IMR-90 (cell line): ENCODE measurements at regions not wholly inside any gene's neighbourhood (a gene's known extent, or its start where the extent isn't known, plus 50 kb on each side); places are given as distances from the start of the nearest gene placed in this dataset.

ENCODE experiments used
- CHD1 ChIP-seq: IDR thresholded peaks from 2 replicates; pipeline ENCODE4 v1.6.1; 2012; ENCODE audit warnings: low read depth, low read length, improper control_type of control experiment
- MAFK ChIP-seq: IDR thresholded peaks from 2 replicates; pipeline ENCODE4 v1.6.1; 2012; ENCODE audit warnings: low read depth, low read length, improper control_type of control experiment
- POLR2A ChIP-seq: IDR thresholded peaks from 2 replicates; pipeline ENCODE4 v1.6.1; 2012; ENCODE audit warnings: mild to moderate bottlenecking, low read depth, low read length
- RAD21 ChIP-seq: IDR thresholded peaks from 2 replicates; pipeline ENCODE4 v1.6.1; 2012; ENCODE audit warnings: low read length, improper control_type of control experiment
- RFX5 ChIP-seq: IDR thresholded peaks from 2 replicates; pipeline ENCODE4 v1.8.0; 2012; ENCODE audit warnings: low read depth, mild to moderate bottlenecking, low read length, moderate library complexity
- SMC3 ChIP-seq: fragments of 150-350 bp; IDR thresholded peaks from 2 replicates; pipeline ENCODE4 v1.6.1; 2016; ENCODE audit warnings: low read depth, mild to moderate bottlenecking, antibody characterized with exemption, low read length, moderate library complexity
- TF ChIP-seq, protein P1 (sequence below): conservative IDR thresholded peaks from 2 replicates; pipeline ENCODE4 v1.5.1; 2012; ENCODE audit warnings: mild to moderate bottlenecking, low read depth, low read length, improper control_type of control experiment
- TF ChIP-seq, protein P2 (sequence below): fragments of 150-350 bp; IDR thresholded peaks from 2 replicates; pipeline ENCODE4 v1.6.1; 2017; ENCODE audit warnings: mild to moderate bottlenecking, antibody characterized with exemption, low read length, low read depth

DNA sequence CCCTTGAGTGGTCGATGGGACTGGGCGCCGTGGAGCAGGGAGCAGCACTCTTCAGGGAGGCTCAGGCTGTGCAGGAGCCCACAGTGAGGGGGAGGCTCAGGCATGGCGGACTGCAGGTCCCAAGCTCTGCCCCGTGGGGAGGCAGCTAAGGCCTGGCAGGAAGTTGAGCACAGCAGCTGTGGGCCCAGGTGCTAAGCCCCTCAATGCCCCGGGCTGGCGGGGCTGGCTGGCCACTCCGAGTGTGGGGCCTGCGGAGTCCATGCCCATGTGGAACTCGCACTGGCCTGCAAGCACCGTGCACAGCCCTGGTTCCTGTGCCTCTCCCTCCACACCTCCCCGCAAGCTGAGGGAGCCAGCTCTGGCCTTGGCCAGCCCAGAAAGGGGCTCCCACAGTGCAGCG is 948.4 kb upstream of the EYS start:
- TF ChIP-seq, protein P1, sequence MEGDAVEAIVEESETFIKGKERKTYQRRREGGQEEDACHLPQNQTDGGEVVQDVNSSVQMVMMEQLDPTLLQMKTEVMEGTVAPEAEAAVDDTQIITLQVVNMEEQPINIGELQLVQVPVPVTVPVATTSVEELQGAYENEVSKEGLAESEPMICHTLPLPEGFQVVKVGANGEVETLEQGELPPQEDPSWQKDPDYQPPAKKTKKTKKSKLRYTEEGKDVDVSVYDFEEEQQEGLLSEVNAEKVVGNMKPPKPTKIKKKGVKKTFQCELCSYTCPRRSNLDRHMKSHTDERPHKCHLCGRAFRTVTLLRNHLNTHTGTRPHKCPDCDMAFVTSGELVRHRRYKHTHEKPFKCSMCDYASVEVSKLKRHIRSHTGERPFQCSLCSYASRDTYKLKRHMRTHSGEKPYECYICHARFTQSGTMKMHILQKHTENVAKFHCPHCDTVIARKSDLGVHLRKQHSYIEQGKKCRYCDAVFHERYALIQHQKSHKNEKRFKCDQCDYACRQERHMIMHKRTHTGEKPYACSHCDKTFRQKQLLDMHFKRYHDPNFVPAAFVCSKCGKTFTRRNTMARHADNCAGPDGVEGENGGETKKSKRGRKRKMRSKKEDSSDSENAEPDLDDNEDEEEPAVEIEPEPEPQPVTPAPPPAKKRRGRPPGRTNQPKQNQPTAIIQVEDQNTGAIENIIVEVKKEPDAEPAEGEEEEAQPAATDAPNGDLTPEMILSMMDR = no peak
- TF ChIP-seq MAFK = no peak
- no peak for TF ChIP-seq CHD1
- no peak for TF ChIP-seq POLR2A
- TF ChIP-seq, protein P2, sequence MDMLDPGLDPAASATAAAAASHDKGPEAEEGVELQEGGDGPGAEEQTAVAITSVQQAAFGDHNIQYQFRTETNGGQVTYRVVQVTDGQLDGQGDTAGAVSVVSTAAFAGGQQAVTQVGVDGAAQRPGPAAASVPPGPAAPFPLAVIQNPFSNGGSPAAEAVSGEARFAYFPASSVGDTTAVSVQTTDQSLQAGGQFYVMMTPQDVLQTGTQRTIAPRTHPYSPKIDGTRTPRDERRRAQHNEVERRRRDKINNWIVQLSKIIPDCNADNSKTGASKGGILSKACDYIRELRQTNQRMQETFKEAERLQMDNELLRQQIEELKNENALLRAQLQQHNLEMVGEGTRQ = no peak
- no peak for TF ChIP-seq SMC3
- no peak for TF ChIP-seq RFX5
- TF ChIP-seq RAD21 = no peak
